ENCODE measurements at regions not wholly inside any gene's neighbourhood (a gene's known extent, or its start where the extent isn't known, plus 50 kb on each side); places are given as distances from the start of the nearest gene placed in this dataset.

DNA sequence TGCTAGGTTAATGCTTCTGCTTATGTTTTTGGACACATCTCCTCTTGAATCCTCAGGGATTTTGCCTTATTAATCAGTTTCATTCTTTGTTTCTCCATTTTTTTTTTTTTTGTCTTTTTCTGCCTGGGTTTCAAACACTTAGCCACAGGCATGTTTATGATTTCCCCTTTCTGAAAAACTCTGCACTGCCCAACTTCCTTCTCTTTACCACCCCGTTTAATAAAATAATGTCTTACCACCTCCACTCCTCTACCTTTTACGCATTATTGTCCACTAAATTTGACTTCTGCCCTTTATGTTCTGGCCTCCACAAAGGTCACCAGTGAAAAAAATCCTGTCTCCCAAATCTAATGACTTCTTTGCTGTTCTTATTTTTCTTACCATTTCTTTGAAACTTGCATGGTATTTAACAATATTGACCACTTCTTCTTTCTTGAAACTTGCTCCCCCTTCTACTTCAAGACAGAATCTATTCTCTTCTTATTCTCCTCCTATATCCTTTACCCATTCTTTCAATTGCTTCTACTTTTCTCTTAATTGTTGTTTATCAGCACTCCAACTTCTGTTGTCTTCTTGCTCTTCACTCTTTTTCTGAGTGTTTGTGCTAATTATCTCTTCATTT, 150.3 kb downstream of the TNFSF18 start:
- Histone ChIP-seq H3K27me3 (ENCODE audit: insufficient read depth) (no peaks in the 10 kb centered on the region), H2AFZ (ENCODE audit: low read depth) (no peak overlapping the region), H3K79me2 (ENCODE audit: insufficient read depth) (no peaks in the 10 kb centered on the region), H3K4me3 (ENCODE audit: low read depth in 2 of 2, low read length in 1 of 2) (no peak overlapping the region), H3K9me2 (no peaks in the 10 kb centered on the region), H3F3A (replicated peaks; ENCODE audit: insufficient read depth) (peaks cover 31% of the 10 kb centered on the region), H4K20me1 (ENCODE audit: insufficient read depth) (no peaks in the 10 kb centered on the region), H3K27ac (ENCODE audit: low read depth in 2 of 2, low read length in 1 of 2) (peak overlapping the region in 1 of 2 experiments; percentile 12; a peak in 1 of 4 replicates), H3K4me1 (ENCODE audit: control insufficient read depth in 1 of 2, insufficient read depth in 2 of 2, low read depth in 1 of 2, low read length in 1 of 2) (peaks cover 0 to 21% of the 10 kb centered on the region in 2 experiments; a peak in 3 of 4 replicates), H3K4me2 (no peak overlapping the region), H3K9me3 (no peaks in the 10 kb centered on the region), H3K36me3 (replicated peaks in 1 of 2; ENCODE audit: control insufficient read depth in 1 of 2, insufficient read depth in 2 of 2, low read length in 1 of 2) (no peaks in the 10 kb centered on the region), H3K9ac (no peak overlapping the region)
- CTCF ChIA-PET = no interaction called here
- TF ChIP-seq RAD21 (IDR thresholded peaks at IDR 0.05; ENCODE audit: low read length) (no peak), YY1 (IDR thresholded peaks at IDR 0.05; ENCODE audit: low read depth) (no peak), ZBTB33 (IDR thresholded peaks at IDR 0.05; ENCODE audit: borderline replicate concordance, low read depth) (no peak), MXI1 (IDR thresholded peaks at IDR 0.05; ENCODE audit: low read depth, low read length) (no peak), REST (IDR thresholded peaks at IDR 0.05; ENCODE audit: low read depth, low read length) (no peak), CHD2 (IDR thresholded peaks at IDR 0.05; ENCODE audit: low read length, partially characterized antibody) (no peak), FOXM1 (IDR thresholded peaks at IDR 0.05; ENCODE audit: low read depth) (no peak)
- POLR2A ChIA-PET = no interaction called here
- no peak for DNase-seq
- 70% methylated on average over 2 of the region's 2 CpGs for WGBS (ENCODE audit: low lambda C conversion rate)

DNA sequence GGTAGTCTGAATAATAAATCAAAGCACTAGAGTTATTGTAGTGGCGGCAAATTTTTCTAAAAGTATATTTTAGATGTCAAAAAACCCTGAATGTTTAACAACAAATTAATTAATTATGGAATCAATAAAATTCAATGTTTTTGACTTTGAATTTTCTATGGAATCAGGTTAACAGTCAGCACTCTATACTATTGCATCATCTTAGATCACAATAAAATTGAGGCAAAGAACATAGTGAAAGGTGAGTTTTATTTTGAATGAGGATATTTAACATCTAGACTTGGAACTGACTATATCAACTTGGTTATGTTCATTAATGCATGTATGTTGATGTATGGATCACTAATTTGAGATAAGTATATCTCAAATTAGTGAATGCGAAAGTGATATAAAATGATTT, 148.5 kb downstream of the TNFSF18 start:
- H3F3A ChIP-seq (replicated peaks; ENCODE audit: insufficient read depth) = peaks cover 37% of the 10 kb centered on the region
- no peak overlapping the region for H2AFZ ChIP-seq (ENCODE audit: low read depth)
- H3K9me3 ChIP-seq = no peaks in the 10 kb centered on the region
- no peaks in the 10 kb centered on the region for H3K36me3 ChIP-seq (replicated peaks in 1 of 2; ENCODE audit: control insufficient read depth in 1 of 2, insufficient read depth in 2 of 2, low read length in 1 of 2)
- no peaks in the 10 kb centered on the region for H3K9me2 ChIP-seq
- ChIA-PET POLR2A (no interaction called here), CTCF (interaction anchor here (0.9 kb wide), 1 partner anchor 25 kb away, joined by 3 read pairs; no protein-coding TSS in a partner anchor)
- TF ChIP-seq NFIC (IDR thresholded peaks at IDR 0.05; ENCODE audit: borderline replicate concordance) = no peak
- TF ChIP-seq RFX5 (IDR thresholded peaks at IDR 0.05; ENCODE audit: low read length) = no peak
- TF ChIP-seq MAX (IDR thresholded peaks at IDR 0.05; ENCODE audit: low read depth) = no peak
- TF ChIP-seq GATA2 (CRISPR knock-in tag; IDR thresholded peaks at IDR 0.05) = no peak
- DNase-seq = no peak
- no peaks in the 10 kb centered on the region for H4K20me1 ChIP-seq (ENCODE audit: insufficient read depth)
- no peak overlapping the region; the same call in 1 of the 2 replicates for H3K9ac ChIP-seq
- no peak overlapping the region for H3K4me3 ChIP-seq (ENCODE audit: low read depth in 2 of 2, low read length in 1 of 2)
- H3K27ac ChIP-seq (ENCODE audit: low read depth in 2 of 2, low read length in 1 of 2) = peak overlapping the region; percentile 85 to 89; a peak in 3 of 4 replicates
- H3K4me2 ChIP-seq = no peak overlapping the region
- WGBS (ENCODE audit: low lambda C conversion rate) = 77% methylated on average over 2 of the region's 2 CpGs
- H3K79me2 ChIP-seq (ENCODE audit: insufficient read depth) = no peaks in the 10 kb centered on the region
- no peaks in the 10 kb centered on the region for H3K27me3 ChIP-seq (ENCODE audit: insufficient read depth)
- peaks cover 0 to 28% of the 10 kb centered on the region in 2 experiments; a peak in 3 of 4 replicates for H3K4me1 ChIP-seq (ENCODE audit: control insufficient read depth in 1 of 2, insufficient read depth in 2 of 2, low read depth in 1 of 2, low read length in 1 of 2)

All from SK-N-SH (cell line).